HG02571 (cell line): ENCODE measurements at regions not wholly inside any gene's neighbourhood (a gene's known extent, or its start where the extent isn't known, plus 50 kb on each side); places are given as distances from the start of the nearest gene placed in this dataset.

ENCODE experiments used
- ATAC-seq: cut with Tn5 transposase; IDR thresholded peaks from one replicate; pipeline ENCODE4 v1.9.1; 2021; ENCODE audit warnings: mild to moderate bottlenecking, moderate library complexity; ENCODE audit not compliant: unreplicated experiment

GRCh38 chr9:88233091-88233490, 94.8 kb upstream of the SPATA31C2 start:
- no peak for ATAC-seq

GRCh38 chr9:88230612-88231011, 92.3 kb upstream of the SPATA31C2 start:
- ATAC-seq, result no peak

GRCh38 chr9:88229434-88229833, 91.2 kb upstream of the SPATA31C2 start:
- ATAC-seq, result no peak

- ATAC-seq, result no peak
These were observed 86.7 kb upstream of the SPATA31C2 start for GRCh38 chr9:88224938-88225337.

- no peak for ATAC-seq
These were observed 82.8 kb upstream of the SPATA31C2 start for GRCh38 chr9:88221105-88221504.

- ATAC-seq, result no peak
These were observed 82.4 kb upstream of the SPATA31C2 start for GRCh38 chr9:88220652-88221051.

- no peak for ATAC-seq
These were observed 81.3 kb upstream of the SPATA31C2 start for GRCh38 chr9:88219601-88220000.

GRCh38 chr9:88218726-88219125, 80.5 kb upstream of the SPATA31C2 start:
- ATAC-seq, result no peak

GRCh38 chr9:88216126-88216995, 78.1 kb upstream of the SPATA31C2 start:
- no peak for ATAC-seq

- no peak for ATAC-seq
These were observed 77.2 kb upstream of the SPATA31C2 start for GRCh38 chr9:88215196-88216125.

- no peak for ATAC-seq
These were observed 64.0 kb upstream of the SPATA31C2 start for GRCh38 chr9:88202321-88202720.

- no peak for ATAC-seq
These were observed 60.1 kb upstream of the SPATA31C2 start for GRCh38 chr9:88198341-88198807.

GRCh38 chr9:88197781-88198340, 59.6 kb upstream of the SPATA31C2 start:
- ATAC-seq, result no peak

- ATAC-seq, result no peak
These were observed 58.7 kb upstream of the SPATA31C2 start for GRCh38 chr9:88197016-88197415.

GRCh38 chr9:88196142-88196790, 58.0 kb upstream of the SPATA31C2 start:
- ATAC-seq, result no peak

- no peak for ATAC-seq
These were observed 55.5 kb upstream of the SPATA31C2 start for GRCh38 chr9:88193766-88194165.

- ATAC-seq, result no peak
These were observed 53.2 kb upstream of the SPATA31C2 start for GRCh38 chr9:88191456-88191855.

- ATAC-seq, result no peak
These were observed 51.1 kb upstream of the SPATA31C2 start for GRCh38 chr9:88189371-88189770.
